Calu3 (cell line): ENCODE measurements at regions not wholly inside any gene's neighbourhood (a gene's known extent, or its start where the extent isn't known, plus 50 kb on each side); places are given as distances from the start of the nearest gene placed in this dataset.

Experiments used
- BruUV-seq: library from RNA; stranded (reverse); fragments of 400-500 nt; replicated peaks from 2 replicates; lab custom pipeline; 2021; lab: Mats Ljungman, UMichigan
- CTCF ChIA-PET: fragments of 300-600 bp; sonication (Branson Sonifier 250); formaldehyde crosslinking; loops from one replicate; lab custom pipeline; 2022; ENCODE audit warnings: antibody characterized with exemption; lab: Charles Lee
- DNase-seq: peaks from one replicate; pipeline ENCODE4 v3.0.0; 2022
- H3K27ac Mint-ChIP-seq: one replicate; pipeline ENCODE4 v1.8.0; 2022; ENCODE audit warnings: mixed read lengths; ENCODE audit not compliant: unreplicated experiment
- H3K27me3 Mint-ChIP-seq: one replicate; pipeline ENCODE4 v1.8.0; 2022; ENCODE audit warnings: mixed read lengths; ENCODE audit not compliant: unreplicated experiment
- H3K36me3 Mint-ChIP-seq: one replicate; pipeline ENCODE4 v1.8.0; 2022; ENCODE audit warnings: mild to moderate bottlenecking, moderate library complexity, mixed read lengths; ENCODE audit not compliant: insufficient read depth, unreplicated experiment
- H3K4me1 Mint-ChIP-seq: one replicate; pipeline ENCODE4 v1.8.0; 2022; ENCODE audit warnings: mild to moderate bottlenecking, low read depth, mixed read lengths; ENCODE audit not compliant: unreplicated experiment
- H3K4me3 Mint-ChIP-seq: one replicate; pipeline ENCODE4 v1.8.0; 2022; ENCODE audit warnings: mild to moderate bottlenecking, low read depth, moderate library complexity, mixed read lengths; ENCODE audit not compliant: unreplicated experiment
- H3K9me3 Mint-ChIP-seq: one replicate; pipeline ENCODE4 v1.8.0; 2022; ENCODE audit warnings: low read depth, mixed read lengths; ENCODE audit not compliant: unreplicated experiment
- CTCF ChIP-seq: fragments of 200-600 bp; IDR thresholded peaks from one replicate; pipeline ENCODE4 v1.8.0; 2022; ENCODE audit warnings: antibody characterized with exemption; ENCODE audit not compliant: unreplicated experiment
- intact Hi-C: fragments of 100-400 bp; cut with micrococcal nuclease; formaldehyde crosslinking; loops from one replicate; pipeline ENCODE4 v1.10.0; 2022; ENCODE audit not compliant: unreplicated experiment

- BruUV-seq, result no TSS peak
- Mint-ChIP-seq H3K27ac (no peak overlapping the region), H3K27me3 (no peaks in the 10 kb centered on the region), H3K9me3 (peaks cover 3% of the 10 kb centered on the region), H3K36me3 (no peaks in the 10 kb centered on the region), H3K4me3 (no peak overlapping the region), H3K4me1 (no peaks in the 10 kb centered on the region)
- no peak for TF ChIP-seq CTCF
- CTCF ChIA-PET, result interaction anchor here (0.6 kb wide), 1 partner anchor 255 kb away, joined by 5 read pairs; no protein-coding TSS in a partner anchor
- no peak for DNase-seq
- intact Hi-C loops, result loop anchor here (5.0 kb wide), 3 partner anchors 413 to 973 kb away; no protein-coding TSS in a partner anchor
Observed at GRCh38 chr2:66014450-66014849, 420.5 kb upstream of the MEIS1 start.

- no TSS peak for BruUV-seq
- intact Hi-C loops, result loop anchor here (5.0 kb wide), 3 partner anchors 414 to 974 kb away; no protein-coding TSS in a partner anchor
- Mint-ChIP-seq H3K27ac (no peak overlapping the region), H3K36me3 (no peaks in the 10 kb centered on the region), H3K4me3 (no peak overlapping the region), H3K4me1 (no peaks in the 10 kb centered on the region), H3K27me3 (no peaks in the 10 kb centered on the region), H3K9me3 (peaks cover 3% of the 10 kb centered on the region)
- peak; percentile 6 for DNase-seq
- CTCF ChIA-PET, result no interaction called here
- TF ChIP-seq CTCF, result no peak
Observed at GRCh38 chr2:66013456-66013855, 421.5 kb upstream of the MEIS1 start.

DNA sequence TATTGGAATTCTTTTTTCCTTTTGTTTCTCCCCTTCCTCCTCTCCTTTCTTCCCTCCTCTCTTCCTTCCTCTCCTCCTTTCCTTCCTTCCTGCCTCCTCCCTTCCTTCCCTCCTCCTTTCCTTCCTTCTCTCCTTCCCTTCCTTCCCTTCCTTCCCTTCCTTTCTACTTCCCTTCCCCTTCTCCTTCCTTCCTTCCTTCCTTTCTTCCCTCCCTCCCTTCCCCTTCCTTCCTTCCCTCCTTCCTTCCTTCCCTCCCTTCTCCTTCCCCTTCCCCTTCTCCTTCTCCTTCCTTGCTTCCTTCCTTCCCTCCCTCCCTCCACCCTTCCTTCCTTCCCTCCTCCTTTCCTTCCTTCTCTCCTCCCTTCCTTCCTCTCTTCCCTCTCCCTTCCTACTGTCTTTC, 431.0 kb upstream of the MEIS1 start:
- intact Hi-C loops, result no loop called here
- Mint-ChIP-seq H3K4me1 (no peaks in the 10 kb centered on the region), H3K4me3 (no peak overlapping the region), H3K27me3 (peaks cover 39% of the 10 kb centered on the region), H3K27ac (no peak overlapping the region), H3K9me3 (peaks cover 3% of the 10 kb centered on the region), H3K36me3 (no peaks in the 10 kb centered on the region)
- no TSS peak for BruUV-seq
- CTCF ChIA-PET, result no interaction called here
- no peak for DNase-seq
- no peak for TF ChIP-seq CTCF

- DNase-seq, result no peak
- H3K27ac Mint-ChIP-seq, result no peak overlapping the region
- H3K36me3 Mint-ChIP-seq, result no peaks in the 10 kb centered on the region
- CTCF ChIA-PET, result interaction anchor here (0.6 kb wide), 1 partner anchor 999 kb away, joined by 5 read pairs; no protein-coding TSS in a partner anchor
- TF ChIP-seq CTCF, result no peak
- peaks cover 22% of the 10 kb centered on the region for H3K27me3 Mint-ChIP-seq
- no TSS peak for BruUV-seq
- intact Hi-C loops, result no loop called here
- H3K4me3 Mint-ChIP-seq, result no peak overlapping the region
- H3K4me1 Mint-ChIP-seq, result no peaks in the 10 kb centered on the region
- H3K9me3 Mint-ChIP-seq, result peaks cover 3% of the 10 kb centered on the region
Observed at GRCh38 chr2:66001538-66001937, 433.4 kb upstream of the MEIS1 start.
